ENCODE measurements at regions not wholly inside any gene's neighbourhood (a gene's known extent, or its start where the extent isn't known, plus 50 kb on each side); places are given as distances from the start of the nearest gene placed in this dataset.
"Not testable (repeated sequence)": the region's sequence is repeated elsewhere in the genome, so short reads cannot be mapped to it uniquely, and the experiment has no call there.

DNA sequence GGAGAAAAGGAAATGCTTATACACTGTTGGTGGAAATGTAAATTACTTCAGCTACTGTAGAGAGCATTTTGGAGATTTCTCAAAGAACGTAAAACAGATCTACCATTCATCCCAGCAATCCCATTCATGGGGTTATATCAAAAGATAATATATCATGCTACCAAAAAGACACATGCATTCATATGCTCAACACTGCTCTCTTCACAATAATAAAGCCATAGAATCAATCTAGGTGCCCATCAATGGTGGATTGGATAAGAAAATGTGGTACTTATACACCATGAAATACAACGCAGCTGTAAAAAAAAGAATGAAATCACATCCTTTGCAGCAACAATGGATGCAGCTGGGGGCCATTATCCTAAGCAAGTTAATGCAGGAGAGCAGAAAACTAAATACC, 1487.7 kb upstream of the SEL1L start:
- no peak for DNase-seq

DNA sequence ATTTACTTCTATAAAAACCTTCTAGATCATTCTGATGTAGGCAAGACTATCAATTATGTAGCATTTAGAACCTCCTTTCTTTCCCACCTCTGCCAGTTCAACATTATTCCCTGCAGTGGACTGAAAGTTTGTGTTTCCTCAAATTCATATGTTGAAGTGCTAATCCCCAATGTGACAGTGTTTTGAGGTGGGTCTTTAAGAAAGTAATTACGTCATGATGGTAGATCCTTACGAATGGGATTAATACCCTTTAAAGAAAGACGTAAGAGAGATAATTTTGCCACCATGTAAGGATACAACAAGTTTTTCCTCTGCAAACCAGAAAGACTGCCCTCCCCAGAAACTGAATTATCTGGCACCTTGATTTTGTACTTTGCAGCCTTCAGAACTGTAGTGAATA, 1489.7 kb upstream of the SEL1L start:
- no peak for DNase-seq

DNA sequence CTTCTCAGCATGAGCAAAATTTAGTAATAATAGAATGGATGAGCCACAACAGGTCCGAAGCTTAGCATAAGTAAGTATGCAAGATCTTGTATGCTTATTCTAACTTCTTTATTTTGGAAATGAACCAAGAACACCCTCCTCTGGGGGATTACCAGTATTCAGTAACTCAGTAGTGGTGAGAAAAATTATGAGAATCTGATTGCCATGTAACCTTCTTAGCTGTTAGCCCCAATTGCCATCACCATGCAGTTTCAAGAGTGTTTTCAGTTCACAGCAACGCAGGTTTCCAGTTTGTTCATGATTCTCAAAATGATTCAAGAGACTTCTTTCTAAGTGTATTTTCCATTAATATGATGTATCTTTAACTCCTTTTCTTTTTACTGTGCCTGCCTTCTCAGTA, 1507.6 kb upstream of the SEL1L start:
- DNase-seq = no peak

DNA sequence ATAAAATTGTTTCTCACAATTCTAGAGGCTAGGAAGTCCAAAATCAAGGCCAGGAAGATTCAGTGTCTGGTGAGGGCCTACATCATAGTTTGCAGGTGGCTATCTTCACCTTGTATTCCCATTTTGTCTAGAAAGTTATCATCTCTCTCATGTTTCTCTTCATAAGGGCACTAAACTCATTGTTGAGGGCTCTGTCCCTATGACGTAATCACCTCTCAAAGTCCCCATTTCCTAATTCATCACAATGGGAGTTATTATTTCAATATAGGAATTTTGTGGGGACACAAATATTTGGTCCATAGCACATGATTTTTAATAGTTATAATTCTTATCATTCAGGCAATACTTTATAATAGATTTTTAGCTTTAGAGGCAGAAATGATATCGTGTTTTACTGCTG, 1509.2 kb upstream of the SEL1L start:
- DNase-seq = no peak

DNA sequence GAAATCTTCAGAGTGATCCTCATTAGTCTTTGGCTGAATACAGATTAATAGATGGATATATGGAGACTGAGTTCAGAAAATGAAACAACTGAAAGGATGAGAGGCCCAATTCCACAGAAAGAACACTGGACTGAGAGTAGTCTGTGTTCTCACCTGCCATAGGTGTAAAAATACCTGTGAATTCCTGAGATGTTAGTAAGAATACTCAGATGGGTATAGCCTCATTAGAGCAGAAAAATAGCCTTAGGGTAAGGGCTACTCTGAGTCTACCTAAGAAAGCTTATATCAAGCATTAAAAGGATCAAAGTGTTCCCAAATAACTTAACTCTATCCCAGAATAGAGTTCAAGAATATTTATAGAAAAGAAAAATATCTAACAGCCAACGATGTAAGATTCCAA, 1510.3 kb upstream of the SEL1L start:
- DNase-seq = no peak

DNA sequence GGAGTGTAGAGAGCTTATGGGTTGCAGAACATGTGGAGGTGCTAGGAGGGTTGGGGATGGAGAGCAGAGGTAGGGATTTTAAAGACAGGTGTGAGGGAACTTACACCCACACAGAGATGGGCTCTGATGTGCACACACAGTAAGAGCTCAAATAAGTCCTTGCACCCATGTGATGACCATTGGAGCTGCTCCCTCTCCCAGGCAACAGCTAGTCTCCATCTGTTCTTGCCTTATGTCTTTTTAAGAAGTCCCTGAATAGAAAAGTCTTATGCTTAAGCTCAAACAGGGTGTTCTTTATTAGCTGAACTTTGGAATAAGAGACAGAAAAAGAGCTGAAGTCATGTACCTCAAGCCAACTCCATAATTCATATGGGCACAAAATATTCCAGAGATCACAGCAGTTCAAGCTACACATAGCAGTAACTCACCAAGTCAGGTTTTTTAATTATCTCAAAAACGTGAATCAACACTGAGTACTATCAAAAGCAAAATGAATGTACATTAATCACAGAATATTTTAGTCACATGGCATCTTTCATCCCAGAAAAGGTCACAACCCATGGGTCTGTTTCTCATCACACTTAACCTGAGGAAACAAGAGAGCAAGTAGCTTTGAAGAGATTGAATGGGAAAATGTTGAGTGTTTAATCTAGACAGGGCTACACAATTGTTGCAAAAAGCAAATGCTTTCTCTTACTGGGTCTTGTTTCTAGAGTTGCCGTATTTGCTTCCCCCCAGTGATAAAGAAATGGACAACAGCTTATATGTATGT, 1513.6 kb upstream of the SEL1L start:
- no peak for DNase-seq

DNA sequence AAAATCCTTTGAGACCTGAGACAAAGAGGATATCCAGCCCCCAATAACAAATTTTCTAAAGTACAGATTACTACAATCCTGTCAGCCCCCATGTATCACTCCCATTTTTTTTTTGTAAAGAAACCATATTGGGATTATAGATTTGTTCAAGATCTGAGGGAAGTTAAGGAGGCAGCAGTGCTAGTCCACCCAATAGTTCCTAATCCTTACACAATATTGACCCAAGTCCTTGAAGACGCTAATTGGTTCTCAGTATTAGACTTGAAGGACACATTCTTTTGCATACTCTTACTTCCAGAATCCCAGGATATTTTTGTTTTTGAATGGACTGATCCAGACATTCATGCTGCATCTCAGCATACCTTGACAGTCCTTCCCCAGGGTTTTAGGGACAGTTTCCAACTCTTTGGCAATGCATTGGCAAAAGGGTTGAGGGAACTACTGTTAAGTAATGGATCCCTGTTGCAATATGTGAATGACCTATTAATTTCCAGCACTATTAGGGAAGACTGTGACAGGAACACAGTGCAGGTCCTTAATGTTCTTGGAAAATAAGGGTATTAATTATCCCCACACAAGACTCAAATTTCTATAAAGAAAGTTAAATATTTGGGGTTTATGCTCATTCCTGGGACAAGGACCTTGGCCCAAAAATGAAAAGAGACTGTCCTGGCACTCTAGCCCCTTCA, 1519.5 kb upstream of the SEL1L start:
- no peak for DNase-seq

DNA sequence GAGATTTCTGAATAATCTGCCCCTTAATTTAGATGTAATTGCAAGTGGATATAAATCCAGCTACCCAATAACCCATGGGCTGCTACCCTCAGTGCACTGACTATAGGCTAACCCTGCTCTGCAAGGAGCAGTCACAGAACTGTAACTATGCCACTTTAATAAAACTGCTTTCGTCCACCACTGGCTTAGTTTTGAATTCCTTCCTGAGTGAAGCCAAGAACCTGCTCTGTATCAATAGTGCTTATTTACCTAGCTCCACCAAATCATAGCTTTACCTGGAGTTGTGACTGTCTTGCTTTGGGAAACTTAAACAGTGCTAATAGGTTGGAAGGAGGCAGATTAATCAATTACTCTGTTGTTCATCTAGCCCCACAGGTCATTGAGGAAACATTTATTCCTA, 1524.4 kb upstream of the SEL1L start:
- DNase-seq = no peak

DNA sequence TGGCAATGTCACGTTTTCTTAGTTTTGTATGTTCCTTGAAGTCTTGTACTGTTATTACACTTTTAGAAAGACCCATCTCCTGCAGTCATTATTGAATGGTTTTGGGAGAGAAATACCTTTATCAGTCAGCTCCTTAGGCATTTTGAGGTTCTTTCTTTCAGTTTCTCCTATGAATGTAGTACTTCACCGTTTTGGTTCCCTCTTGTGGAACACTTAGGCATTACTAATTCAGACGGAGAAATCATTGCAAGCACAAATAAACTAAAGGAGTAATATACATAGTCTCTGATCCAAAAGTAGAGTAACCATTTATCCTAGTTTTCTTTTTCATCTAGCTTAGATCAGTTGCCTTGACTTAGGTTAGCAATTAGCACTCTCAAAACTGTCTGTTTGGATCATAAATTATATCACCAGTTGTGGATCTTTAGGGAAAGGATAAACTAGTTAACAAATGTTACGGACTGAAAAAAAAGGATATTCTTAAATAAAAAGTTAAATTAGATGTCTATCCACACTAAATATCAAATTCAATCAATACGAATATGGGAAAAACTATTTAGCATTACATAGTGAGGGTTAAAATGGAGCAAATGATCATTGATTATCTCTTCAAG, 1538.3 kb upstream of the SEL1L start:
- DNase-seq = peak; percentile 8

DNA sequence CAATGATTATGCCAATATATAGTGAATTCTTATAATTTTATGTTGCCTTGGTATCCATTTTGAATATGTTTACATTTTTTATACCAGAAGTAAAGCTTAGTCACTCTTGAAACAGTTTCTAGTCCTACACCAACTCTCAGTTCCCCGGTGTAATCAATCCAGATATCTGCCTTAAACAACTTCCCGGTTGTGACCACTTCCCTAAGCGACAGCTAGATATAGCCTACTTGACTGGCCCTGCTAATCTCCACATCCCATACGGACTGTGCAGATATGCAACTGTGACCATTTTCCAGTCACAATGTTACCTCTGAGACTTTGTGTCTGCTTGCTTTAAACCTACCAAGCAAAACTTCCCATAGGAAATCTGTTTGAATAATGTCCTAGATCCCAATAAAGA, 1551.5 kb upstream of the SEL1L start:
- DNase-seq = no peak

DNA sequence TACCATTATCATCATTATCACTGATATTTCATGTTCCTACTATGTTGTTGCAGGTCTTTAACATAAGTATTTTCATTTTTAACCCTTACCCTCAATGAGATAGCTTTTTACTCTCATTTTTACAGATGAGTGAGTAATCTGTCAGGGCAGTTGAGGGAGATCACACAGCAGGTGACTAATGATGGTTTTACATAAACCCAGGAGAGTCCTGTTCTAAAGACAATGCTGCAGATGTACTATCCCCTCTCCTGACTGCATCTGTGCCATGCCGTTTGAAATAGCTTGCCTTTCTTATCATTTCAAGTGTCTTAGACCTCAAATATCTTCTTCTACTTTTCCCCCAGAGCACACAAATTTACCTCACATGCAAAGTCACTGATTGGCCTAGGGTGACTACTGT, 1552.1 kb upstream of the SEL1L start:
- DNase-seq = no peak

DNA sequence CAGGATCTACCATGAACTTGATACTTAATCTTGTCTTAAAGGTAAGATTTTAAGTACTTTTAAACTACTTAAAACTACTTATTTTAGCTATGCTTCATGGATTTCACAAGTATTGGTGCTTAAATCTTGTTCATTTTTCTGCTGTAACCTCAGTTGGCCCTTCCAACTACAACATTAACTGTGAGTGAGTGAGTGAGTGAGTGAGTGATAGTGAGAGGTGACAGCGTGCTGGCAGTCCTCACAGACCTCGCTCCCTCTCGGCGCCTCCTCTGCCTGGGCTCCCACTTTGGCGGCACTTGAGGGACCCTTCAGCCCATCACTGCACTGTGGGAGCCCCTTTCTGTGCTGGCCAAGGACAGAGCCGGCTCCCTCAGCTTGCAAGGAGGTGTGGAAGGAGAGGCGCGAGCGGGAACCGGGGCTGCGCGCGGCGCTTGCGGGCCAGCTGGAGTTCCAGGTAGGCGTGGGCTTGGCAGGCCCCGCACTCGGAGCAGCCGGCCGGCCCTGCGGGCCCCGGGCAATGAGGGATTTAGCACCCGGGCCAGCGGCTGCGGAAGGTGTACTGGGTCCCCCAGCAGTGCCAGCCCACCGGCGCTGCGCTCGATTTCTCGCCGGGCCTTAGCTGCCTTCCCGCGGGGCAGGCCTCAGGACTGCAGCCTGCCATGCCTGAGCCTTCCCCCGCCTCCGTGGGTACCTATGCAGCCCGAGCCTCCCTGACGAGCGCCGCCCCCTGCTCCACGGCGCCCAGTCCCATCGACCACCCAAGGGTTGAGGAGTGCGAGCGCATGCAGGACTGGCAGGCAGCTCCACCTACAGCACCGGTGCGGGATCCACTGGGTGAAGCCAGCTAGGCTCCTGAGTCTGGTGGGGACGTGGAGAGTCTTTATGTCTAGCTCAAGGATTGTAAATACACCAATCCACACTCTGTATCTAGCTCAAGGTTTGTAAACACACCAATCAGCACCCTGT, 1558.6 kb upstream of the SEL1L start:
- not testable (repeated sequence) for DNase-seq

DNA sequence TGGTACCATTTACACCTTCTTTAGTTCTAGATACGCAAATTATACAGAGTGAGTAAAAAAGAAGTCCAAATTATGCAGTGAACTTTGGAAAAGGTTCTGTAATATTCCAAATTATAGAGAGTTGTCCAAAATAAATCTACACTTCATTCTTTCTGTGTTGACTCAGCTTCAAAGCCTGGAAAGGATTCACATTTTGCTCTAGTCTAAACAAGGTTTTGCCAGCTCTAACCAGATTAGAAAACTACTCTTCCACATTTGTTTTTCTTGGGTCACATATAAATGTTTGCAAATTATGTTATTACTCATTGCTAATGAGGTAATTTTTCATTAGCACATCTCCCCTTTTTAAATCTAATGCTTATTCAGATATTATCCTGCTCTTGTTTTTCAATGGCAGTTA, 1562.4 kb upstream of the SEL1L start:
- DNase-seq = no peak

DNA sequence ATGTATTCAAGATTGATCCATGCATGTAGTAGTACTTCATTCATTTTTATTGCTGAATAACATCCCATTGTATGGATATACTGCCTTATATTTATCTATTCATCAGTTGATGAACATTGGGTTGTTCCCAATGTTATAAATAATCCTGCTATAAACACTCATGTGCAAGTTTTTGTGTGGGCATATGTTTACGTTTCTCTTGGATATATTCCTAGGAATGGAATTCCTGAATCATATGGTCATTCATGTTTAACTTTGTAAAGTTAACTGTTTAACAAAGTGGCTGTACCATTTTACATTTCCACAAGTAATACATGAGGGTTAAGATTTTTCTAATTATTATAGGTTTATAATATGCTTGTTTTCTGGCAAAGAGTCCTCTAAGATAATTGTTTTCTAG, 1568.2 kb upstream of the SEL1L start:
- DNase-seq = no peak

DNA sequence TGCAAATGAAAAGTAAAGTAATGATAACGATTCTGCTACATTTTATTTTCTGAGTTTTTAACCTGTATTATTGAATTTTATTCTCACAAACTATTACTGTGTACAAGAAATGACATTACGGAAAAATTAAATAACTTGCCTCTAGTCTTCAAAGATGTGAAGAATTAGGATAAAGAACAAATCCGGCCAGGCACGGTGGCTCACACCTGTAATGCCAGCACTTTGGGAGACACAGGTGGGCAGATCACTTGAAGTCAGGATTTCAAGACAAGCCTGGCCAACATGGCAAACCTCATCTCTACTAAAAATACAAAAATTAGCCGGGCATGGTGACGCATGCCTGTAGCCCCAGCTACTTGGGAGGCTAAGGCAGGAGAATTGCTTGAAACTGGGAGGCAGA, 1584.4 kb upstream of the SEL1L start:
- no peak for DNase-seq

DNA sequence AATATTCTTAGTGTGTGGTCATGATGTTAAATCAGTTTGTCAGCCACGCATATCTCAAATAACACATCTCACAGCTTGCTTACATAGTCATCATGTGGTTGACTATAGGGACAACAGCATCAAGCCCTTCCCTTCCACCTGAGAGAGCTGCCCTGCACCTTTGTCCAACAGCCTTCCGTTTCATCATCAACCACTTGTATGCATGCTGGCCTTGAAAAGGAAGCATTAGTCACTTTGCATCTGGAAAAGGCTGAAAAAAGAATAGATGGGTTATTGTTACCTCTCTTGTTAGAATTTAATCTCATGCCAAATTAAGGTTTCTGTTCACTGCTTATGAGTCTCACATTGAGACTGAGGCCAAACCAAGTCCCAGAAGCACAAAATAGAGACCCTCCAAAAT, 1586.5 kb upstream of the SEL1L start:
- DNase-seq = no peak

DNA sequence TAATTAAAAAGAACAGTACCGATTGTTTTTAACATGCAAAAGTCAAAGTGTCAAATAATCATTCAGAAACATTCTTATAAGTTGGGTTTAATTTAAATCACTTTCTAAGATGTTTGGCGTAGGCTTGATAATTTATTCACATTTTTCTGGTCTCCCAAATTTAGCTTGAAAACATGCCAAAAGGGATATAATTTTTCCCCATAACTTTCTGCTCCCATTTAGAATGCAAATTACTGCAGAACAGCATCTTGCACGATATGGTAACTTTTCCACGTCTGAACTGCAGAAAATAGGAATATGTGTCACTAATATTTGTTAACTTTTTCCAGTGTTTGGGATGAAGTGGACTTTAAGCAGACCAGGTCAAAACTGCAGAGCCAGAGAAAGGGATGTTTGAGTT, 1592.4 kb upstream of the SEL1L start:
- DNase-seq = no peak

DNA sequence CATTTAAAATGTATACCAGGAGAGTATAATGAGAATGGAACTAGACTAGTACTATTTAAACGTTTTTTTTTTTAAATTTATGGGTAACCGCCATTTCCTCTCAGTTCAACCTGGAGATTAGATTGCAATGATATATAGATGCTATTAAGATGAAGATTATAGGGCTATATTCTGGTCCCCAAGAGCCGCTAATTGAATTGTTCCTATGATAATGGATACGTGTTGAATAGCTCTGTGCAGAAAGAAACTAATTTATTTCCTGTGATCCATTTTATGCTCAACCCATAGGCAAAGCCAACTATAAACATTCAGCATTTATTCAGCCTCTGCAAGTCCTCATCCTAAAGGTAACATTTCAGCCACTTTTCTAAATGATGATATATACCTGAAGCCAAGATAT, 1595.1 kb upstream of the SEL1L start:
- no peak for DNase-seq

DNA sequence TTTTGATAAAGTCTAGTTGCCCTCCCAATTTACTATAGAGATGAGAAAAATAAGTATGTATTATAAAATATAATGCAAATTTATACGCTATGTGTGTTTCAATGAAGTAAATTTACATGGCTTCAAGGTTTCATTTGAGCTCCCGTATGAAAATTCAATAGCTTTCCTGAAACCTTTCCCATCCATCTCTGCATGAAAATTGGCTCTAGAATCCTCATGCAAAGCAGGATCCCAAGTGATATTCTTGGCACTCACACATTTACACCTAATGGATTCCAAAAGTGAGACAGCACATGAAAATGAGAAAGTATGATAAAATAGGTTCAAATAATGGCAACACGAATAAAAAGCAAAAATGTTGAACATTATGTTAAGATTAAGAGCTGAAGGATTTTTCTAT, 1595.8 kb upstream of the SEL1L start:
- no peak for DNase-seq

DNA sequence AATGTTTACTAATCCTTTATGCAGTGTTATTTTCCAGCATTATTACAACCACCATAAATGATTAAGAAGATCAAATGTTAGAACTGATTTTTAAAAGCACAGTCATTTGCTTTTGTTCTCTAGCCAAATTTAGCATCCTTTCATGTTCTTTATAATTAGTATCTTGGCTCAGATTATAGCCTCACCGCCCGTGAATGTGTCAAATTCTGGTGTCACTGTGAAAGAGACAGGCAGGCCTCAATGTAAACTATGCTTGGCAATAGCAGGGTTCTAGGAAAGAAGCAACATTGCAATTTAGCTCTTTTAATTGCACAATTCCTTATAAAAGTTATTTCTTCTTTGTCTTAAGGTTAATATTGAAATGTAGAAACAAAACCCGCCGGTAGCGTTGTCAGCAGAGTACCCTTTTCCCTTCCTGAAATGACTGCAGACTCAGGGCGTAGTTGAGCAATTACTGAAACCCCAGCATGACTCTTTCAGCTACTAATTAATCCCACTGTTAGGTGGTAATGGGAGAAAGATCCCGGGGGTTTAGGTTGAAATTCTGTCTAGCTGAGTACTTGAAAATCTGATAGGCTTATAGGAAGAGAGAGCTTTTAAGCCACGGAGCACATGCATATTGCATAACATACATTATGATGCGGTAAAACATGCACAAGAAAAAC, 1600.5 kb upstream of the SEL1L start:
- peak; percentile 44 for DNase-seq

DNA sequence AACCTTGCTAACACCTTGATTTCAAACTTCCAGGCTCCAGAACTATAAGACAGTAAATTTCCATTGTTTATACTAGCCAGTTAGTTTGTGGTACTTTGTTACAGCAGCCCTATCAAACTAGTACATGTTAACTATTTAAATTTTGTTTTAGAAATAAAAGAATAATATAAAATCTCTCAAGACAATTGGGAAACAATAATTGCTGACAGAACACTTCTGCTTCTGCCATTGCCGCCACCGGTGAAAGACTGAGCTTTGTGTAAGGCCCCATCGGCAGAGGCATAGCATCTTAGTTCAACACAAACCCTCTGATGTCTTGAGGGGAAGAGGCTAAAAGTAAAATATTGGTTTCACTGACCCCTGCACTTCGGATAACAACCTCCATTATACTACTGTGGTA, 1607.1 kb upstream of the SEL1L start:
- DNase-seq = no peak

DNA sequence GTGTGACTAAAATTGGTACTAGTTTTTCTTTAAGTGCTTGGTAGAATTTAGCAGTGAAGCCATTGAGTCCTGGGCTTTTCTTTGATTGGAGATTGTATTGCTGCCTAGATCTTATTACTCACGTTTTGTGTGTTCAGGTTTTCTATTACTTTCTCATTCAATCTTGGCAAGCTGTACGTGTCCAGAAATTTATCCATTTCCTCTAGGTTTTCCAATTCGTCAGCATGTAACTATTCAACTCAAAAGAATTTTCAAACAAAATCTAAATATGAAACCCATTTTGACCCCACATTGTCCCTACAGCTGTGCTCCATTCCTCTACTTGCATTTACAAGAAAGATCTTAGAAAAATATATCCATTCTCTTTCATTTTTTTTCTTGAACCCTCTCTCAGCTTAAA, 1613.4 kb upstream of the SEL1L start:
- no peak for DNase-seq

DNA sequence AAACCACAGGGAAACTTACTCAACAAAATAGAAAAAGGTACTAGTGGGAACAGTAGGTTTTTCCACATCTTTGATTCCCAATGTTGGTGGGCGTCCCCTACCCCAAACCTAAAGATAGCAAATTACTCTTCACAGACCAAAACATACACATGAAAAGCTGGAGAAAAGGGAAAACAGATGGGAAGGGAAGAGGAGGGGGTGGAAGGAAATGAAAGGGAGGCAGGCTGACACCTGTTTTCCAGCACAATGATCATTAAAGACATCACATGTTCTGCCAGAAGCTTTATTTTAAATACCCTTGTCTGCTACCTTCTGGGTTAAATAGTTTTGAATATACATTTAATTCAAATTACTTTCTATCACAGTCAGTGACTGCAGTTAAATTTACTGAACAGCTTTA, 1617.9 kb upstream of the SEL1L start:
- no peak for DNase-seq

Data from NCI-H1436 (cell line).